Activated CD8-positive, alpha-beta T cell treated with anti-CD3 and anti-CD28 coated beads for 36 hours (primary cell): ENCODE measurements at regions not wholly inside any gene's neighbourhood (a gene's known extent, or its start where the extent isn't known, plus 50 kb on each side); places are given as distances from the start of the nearest gene placed in this dataset.

ENCODE experiments used
- ATAC-seq: fragments of 200-7000 bp; cut with Tn5 transposase; one replicate; pipeline ENCODE4 v1.10.0; 2021; ENCODE audit warnings: mild to moderate bottlenecking, moderate library complexity
- CTCF ChIA-PET: fragments of 350-600 bp; sonication (Branson Sonifier 250); formaldehyde crosslinking; loops from one replicate; lab custom pipeline; 2021; ENCODE audit warnings: antibody characterized with exemption; lab: Charles Lee
- POLR2A ChIA-PET: fragments of 350-600 bp; sonication (Branson Sonifier 250); formaldehyde crosslinking; loops from one replicate; lab custom pipeline; 2021; ENCODE audit warnings: antibody characterized with exemption; lab: Charles Lee
- DNase-seq: peaks from one replicate; pipeline ENCODE4 v3.0.0-alpha.2; 2020
- H3K27ac Mint-ChIP-seq: one replicate; pipeline ENCODE4 v1.8.0; 2021; ENCODE audit warnings: mild to moderate bottlenecking, mixed read lengths
- H3K27me3 Mint-ChIP-seq: one replicate; pipeline ENCODE4 v1.8.0; 2021; ENCODE audit warnings: mixed read lengths
- H3K36me3 Mint-ChIP-seq: one replicate; pipeline ENCODE4 v1.8.0; 2021; ENCODE audit warnings: low read depth, mixed read lengths
- H3K4me1 Mint-ChIP-seq: one replicate; pipeline ENCODE4 v1.8.0; 2021; ENCODE audit warnings: low read depth, mixed read lengths
- H3K4me3 Mint-ChIP-seq: one replicate; pipeline ENCODE4 v1.8.0; 2021; ENCODE audit warnings: mild to moderate bottlenecking, moderate library complexity, mixed read lengths
- H3K9me3 Mint-ChIP-seq: one replicate; pipeline ENCODE4 v1.8.0; 2021; ENCODE audit warnings: mixed read lengths
- CTCF ChIP-seq: fragments of 200-600 bp; IDR thresholded peaks from one replicate; pipeline ENCODE4 v1.8.0; 2022; ENCODE audit warnings: antibody characterized with exemption, mild to moderate bottlenecking
- intact Hi-C: fragments of 100-400 bp; cut with micrococcal nuclease; formaldehyde crosslinking; loops from one replicate; pipeline ENCODE4 v1.10.0; 2022

GRCh38 chr6:1554476-1555310 is 55.0 kb upstream of the FOXC1 start:
- no peaks in the 10 kb centered on the region for H3K36me3 Mint-ChIP-seq
- intact Hi-C loops, result no loop called here
- ATAC-seq (peak; percentile 92), DNase-seq (peak; percentile 62)
- peak overlapping the region; percentile 73 for H3K27ac Mint-ChIP-seq
- H3K4me1 Mint-ChIP-seq, result peaks cover 10% of the 10 kb centered on the region
- CTCF ChIA-PET, result interaction anchor here (0.6 to 3.9 kb wide), 5 partner anchors 11 to 82 kb away, joined by 3 to 22 read pairs (median 3); no protein-coding TSS in a partner anchor
- no peaks in the 10 kb centered on the region for H3K9me3 Mint-ChIP-seq
- H3K27me3 Mint-ChIP-seq, result peaks cover 27% of the 10 kb centered on the region
- POLR2A ChIA-PET, result no interaction called here
- peak; percentile 75 for TF ChIP-seq CTCF
- peak overlapping the region; percentile 72 for H3K4me3 Mint-ChIP-seq

GRCh38 chr6:1558388-1558787 is 51.3 kb upstream of the FOXC1 start:
- Mint-ChIP-seq H3K4me3 (no peak overlapping the region), H3K27ac (no peak overlapping the region), H3K4me1 (peaks cover 10% of the 10 kb centered on the region), H3K27me3 (peaks cover 32% of the 10 kb centered on the region), H3K36me3 (no peaks in the 10 kb centered on the region), H3K9me3 (no peaks in the 10 kb centered on the region)
- ATAC-seq (no peak), DNase-seq (no peak)
- TF ChIP-seq CTCF, result no peak
- ChIA-PET POLR2A (no interaction called here), CTCF (interaction anchor here (1.8 kb wide), 1 partner anchor 34 kb away, joined by 6 read pairs; no protein-coding TSS in a partner anchor)
- intact Hi-C loops, result no loop called here
